ENCODE measurements at regions not wholly inside any gene's neighbourhood (a gene's known extent, or its start where the extent isn't known, plus 50 kb on each side); places are given as distances from the start of the nearest gene placed in this dataset.

DNA sequence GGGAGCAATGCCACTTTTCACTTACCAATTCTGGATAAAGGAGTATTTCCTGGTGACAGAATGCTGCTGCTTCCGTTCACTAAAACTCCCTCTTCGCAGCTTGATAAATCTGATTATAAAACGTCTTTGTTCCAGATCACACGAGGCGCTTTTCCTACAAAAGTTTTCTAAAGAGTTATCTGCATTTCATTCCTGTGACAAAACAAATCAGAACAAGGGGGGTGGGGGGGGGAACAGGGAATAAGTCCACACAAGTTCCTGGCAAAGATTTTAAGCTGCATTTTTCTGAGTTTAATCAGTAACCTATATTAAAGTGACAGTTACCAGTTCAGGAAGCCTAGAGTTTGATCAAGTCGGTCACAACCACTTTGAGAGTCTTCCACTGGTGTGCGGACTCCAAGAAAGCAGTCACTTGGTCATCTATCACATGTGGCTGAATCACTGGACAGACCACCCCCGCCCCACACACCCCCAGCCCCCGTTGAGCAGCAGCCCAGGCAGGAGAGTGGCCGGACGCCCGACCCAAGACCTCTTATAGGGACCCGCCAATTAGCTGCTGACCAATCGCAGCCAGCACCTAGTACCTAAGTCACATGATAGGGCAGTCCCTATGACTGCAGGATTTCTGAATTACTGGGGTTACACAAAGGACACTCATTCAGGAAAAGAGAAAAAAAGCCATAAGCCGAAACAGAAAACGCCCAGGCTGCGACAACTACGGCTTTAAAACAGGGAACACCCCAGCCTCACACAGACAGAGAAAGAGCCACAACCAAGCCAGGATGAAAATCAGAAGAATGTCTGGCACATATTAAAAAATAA lies 569.3 kb upstream of the DIPK2B start:
- H3K4me3 ChIP-seq, result peak overlapping the region; percentile 43 to 45
- H3K27ac ChIP-seq, result peak overlapping the region; percentile 79
- peak; percentile 41 to 58 for TF ChIP-seq POLR2AphosphoS5 (IDR thresholded peaks at IDR 0.05; ENCODE audit: insufficient read depth in 1 of 2, low read depth in 1 of 2)
- TF ChIP-seq POLR2A (IDR thresholded peaks at IDR 0.05), result peak in 1 of 2 donors; percentile 39
- TF ChIP-seq, protein P1, sequence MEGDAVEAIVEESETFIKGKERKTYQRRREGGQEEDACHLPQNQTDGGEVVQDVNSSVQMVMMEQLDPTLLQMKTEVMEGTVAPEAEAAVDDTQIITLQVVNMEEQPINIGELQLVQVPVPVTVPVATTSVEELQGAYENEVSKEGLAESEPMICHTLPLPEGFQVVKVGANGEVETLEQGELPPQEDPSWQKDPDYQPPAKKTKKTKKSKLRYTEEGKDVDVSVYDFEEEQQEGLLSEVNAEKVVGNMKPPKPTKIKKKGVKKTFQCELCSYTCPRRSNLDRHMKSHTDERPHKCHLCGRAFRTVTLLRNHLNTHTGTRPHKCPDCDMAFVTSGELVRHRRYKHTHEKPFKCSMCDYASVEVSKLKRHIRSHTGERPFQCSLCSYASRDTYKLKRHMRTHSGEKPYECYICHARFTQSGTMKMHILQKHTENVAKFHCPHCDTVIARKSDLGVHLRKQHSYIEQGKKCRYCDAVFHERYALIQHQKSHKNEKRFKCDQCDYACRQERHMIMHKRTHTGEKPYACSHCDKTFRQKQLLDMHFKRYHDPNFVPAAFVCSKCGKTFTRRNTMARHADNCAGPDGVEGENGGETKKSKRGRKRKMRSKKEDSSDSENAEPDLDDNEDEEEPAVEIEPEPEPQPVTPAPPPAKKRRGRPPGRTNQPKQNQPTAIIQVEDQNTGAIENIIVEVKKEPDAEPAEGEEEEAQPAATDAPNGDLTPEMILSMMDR (IDR thresholded peaks at IDR 0.05), result no peak
- H3K9me3 ChIP-seq, result no peaks in the 10 kb centered on the region
- intact Hi-C loops (cut with DNase I), result no loop called here
- no peaks in the 10 kb centered on the region for H3K36me3 ChIP-seq
- DNase-seq (ENCODE audit: extremely low spot score in 2 of 2), result peak in 1 of 2 donors; percentile 94
- H3K27me3 ChIP-seq, result no peaks in the 10 kb centered on the region
- peaks cover 7% of the 10 kb centered on the region for H3K4me1 ChIP-seq

DNA sequence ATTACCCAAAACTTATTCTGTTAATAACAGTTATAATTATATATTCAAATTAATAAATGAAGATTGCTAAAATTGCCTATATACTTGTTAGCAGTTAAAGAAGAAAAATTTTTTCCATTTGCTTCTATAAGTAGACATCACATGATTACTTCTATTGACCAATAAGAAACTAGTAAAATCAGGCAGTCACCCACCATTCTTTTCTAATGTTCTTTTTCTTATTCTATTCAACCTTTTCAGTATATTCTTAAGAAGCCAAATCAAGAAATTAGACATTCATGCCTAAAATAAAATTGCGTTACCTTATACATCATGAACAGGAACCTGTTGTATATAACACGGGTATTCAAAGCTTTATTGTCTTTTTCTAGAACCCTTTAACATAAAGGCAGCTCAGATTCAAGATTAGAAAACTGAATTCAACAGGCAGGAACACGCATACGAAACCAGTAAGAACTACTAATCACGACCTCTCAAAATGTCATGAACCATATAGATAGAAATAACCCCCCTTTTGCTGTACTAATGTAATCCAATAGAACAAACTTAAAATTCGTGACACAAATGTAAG lies 568.1 kb upstream of the DIPK2B start:
- Histone ChIP-seq H3K4me1 (peaks cover 7% of the 10 kb centered on the region), H3K9me3 (no peaks in the 10 kb centered on the region), H3K27ac (peak overlapping the region; percentile 79), H3K36me3 (no peaks in the 10 kb centered on the region), H3K4me3 (peak overlapping the region; percentile 43 to 45), H3K27me3 (no peaks in the 10 kb centered on the region)
- TF ChIP-seq POLR2A (IDR thresholded peaks at IDR 0.05) (no peak), POLR2AphosphoS5 (IDR thresholded peaks at IDR 0.05; ENCODE audit: insufficient read depth in 1 of 2, low read depth in 1 of 2) (no peak)
- TF ChIP-seq, protein P1 (IDR thresholded peaks at IDR 0.05), result no peak
- intact Hi-C loops (cut with DNase I), result no loop called here
- DNase-seq (ENCODE audit: extremely low spot score in 2 of 2), result no peak

DNA sequence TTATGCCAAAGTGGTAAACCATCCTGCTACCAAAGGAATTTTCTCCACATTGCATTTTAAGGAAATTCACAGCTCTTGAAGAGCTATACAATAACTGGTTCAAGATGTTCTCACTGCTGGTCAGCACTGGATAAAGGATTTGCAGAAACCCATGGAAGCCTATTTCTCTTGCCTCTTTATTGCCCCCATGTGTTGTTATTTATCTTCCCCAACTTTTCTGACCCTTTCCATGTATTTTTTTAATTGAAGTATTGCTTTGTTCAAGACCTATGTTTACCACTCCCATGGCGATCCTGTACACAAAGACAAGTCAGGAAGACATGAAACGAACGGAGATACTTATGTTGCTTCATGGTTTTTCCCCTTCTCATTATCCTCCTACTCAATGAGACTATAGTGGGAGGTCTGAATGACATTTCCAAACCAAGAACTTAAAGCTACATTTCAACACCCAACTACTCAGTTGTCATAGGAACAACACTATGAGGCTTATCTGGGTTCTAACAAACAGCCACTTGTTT lies 566.4 kb upstream of the DIPK2B start:
- Histone ChIP-seq H3K36me3 (no peaks in the 10 kb centered on the region), H3K4me3 (peak overlapping the region; percentile 1 to 43), H3K4me1 (peaks cover 21% of the 10 kb centered on the region), H3K9me3 (no peaks in the 10 kb centered on the region), H3K27me3 (no peaks in the 10 kb centered on the region), H3K27ac (no peak overlapping the region)
- DNase-seq (ENCODE audit: extremely low spot score in 2 of 2), result no peak
- TF ChIP-seq POLR2A (IDR thresholded peaks at IDR 0.05), result no peak
- TF ChIP-seq, protein P1 (IDR thresholded peaks at IDR 0.05), result no peak
- TF ChIP-seq POLR2AphosphoS5 (IDR thresholded peaks at IDR 0.05; ENCODE audit: insufficient read depth in 1 of 2, low read depth in 1 of 2), result no peak
- intact Hi-C loops (cut with DNase I), result no loop called here

DNA sequence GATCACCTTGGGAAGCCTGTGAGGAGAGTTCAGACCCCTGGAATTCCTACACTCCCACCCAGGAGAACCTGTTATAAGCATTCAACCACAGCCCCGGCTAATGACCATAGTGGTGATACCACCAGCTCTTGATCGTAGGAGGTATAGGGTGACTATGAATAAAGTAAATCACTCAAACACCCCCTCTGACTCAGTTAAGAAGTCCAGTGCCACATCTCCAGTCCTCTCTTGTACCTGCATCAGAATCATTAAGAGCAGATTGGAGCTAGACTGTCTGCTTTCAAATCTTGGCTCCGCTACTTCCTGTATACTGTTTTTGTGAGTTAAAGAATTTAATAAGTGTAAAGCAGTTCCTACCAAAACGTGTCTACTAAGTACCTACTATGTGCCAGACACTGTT lies 565.1 kb upstream of the DIPK2B start:
- TF ChIP-seq, protein P1 (IDR thresholded peaks at IDR 0.05), result no peak
- Histone ChIP-seq H3K9me3 (no peaks in the 10 kb centered on the region), H3K27ac (no peak overlapping the region), H3K27me3 (no peaks in the 10 kb centered on the region), H3K4me3 (no peak overlapping the region), H3K4me1 (peaks cover 25% of the 10 kb centered on the region), H3K36me3 (no peaks in the 10 kb centered on the region)
- intact Hi-C loops (cut with DNase I), result no loop called here
- DNase-seq (ENCODE audit: extremely low spot score in 2 of 2), result no peak

DNA sequence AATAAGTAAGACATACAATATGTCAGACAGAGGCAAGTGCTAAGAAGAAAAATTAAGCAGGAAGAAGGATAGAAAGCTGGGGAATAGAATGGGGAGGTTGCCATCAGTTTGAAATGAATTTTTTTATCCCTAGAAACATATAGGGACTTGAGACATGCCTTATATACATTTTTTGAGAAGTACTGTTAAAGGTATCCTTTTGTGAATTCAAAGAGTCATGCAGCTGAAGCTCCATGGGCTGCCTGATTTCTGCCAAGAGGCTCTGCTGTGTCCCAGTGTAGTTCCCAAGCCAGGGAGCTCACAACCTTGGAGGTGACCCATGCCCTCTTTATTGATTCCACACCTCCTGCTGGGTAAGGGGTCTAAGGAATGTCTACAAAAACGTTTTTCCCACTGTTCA lies 564.6 kb upstream of the DIPK2B start:
- TF ChIP-seq POLR2AphosphoS5 (IDR thresholded peaks at IDR 0.05; ENCODE audit: insufficient read depth in 1 of 2, low read depth in 1 of 2), result no peak
- TF ChIP-seq, protein P1 (IDR thresholded peaks at IDR 0.05), result no peak
- no peak for TF ChIP-seq POLR2A (IDR thresholded peaks at IDR 0.05)
- no peaks in the 10 kb centered on the region for H3K36me3 ChIP-seq
- no peak overlapping the region for H3K27ac ChIP-seq
- H3K4me1 ChIP-seq, result peaks cover 30% of the 10 kb centered on the region
- H3K9me3 ChIP-seq, result no peaks in the 10 kb centered on the region
- H3K27me3 ChIP-seq, result no peaks in the 10 kb centered on the region
- DNase-seq (ENCODE audit: extremely low spot score in 2 of 2), result no peak
- intact Hi-C loops (cut with DNase I), result no loop called here
- H3K4me3 ChIP-seq, result no peak overlapping the region
